Mesothelial cell of epicardium (in vitro differentiated cells): ENCODE measurements at regions not wholly inside any gene's neighbourhood (a gene's known extent, or its start where the extent isn't known, plus 50 kb on each side); places are given as distances from the start of the nearest gene placed in this dataset.

Experiments used
- DNase-seq, 2 experiments: peaks; one replicate each; pipeline ENCODE4 v3.0.0; 2021; ENCODE audit warnings: low spot score in 2 of 2; ENCODE audit not compliant: unreplicated experiment in 2 of 2
- H3K27ac Mint-ChIP-seq: 2 replicates; pipeline ENCODE4 v1.8.0; 2021; ENCODE audit warnings: mixed read lengths
- H3K27me3 Mint-ChIP-seq: 2 replicates; pipeline ENCODE4 v1.8.0; 2021; ENCODE audit warnings: low read depth, mixed read lengths
- H3K36me3 Mint-ChIP-seq: 2 replicates; pipeline ENCODE4 v1.8.0; 2021; ENCODE audit warnings: mixed read lengths
- H3K4me1 Mint-ChIP-seq: 2 replicates; pipeline ENCODE4 v1.8.0; 2021; ENCODE audit warnings: mixed read lengths
- H3K4me3 Mint-ChIP-seq: 2 replicates; pipeline ENCODE4 v1.8.0; 2021; ENCODE audit warnings: mild to moderate bottlenecking, moderate library complexity, mixed read lengths
- H3K9me3 Mint-ChIP-seq: 2 replicates; pipeline ENCODE4 v1.8.0; 2021; ENCODE audit warnings: mixed read lengths
- TF ChIP-seq, protein P1 (sequence below): fragments of 200-600 bp; sonication (generic); IDR thresholded peaks from one replicate; pipeline ENCODE4 v1.5.0; 2021; ENCODE audit warnings: antibody characterized with exemption; ENCODE audit not compliant: unreplicated experiment

DNA sequence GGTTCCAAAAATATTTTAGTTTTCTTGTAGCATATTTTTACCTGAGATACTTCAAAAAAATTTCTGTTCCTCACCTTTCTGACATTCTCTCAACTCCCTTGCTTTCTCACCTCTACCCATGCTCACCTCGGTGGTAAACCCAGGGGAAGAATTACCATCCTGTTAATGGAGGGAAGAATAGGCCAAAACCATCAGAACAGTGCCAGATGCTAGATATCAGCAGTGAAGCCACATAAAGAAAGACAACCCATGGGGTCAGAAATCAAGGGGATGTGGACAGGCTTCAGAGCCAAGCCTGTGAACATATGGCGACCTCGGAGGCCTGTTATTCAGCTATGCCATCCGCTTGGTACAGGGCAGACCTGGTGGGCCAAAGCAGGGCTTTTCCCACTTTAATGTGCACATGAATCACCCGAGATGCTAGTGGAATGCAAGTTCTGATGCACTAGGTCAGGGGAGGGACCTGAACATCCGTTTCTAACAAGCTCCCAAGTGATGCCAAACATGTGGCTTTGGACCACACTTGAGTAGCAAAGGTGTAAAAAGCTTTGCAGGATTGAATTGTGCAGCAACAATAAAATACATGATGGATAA is 125.5 kb downstream of the NPY start:
- H3K36me3 Mint-ChIP-seq = no peaks in the 10 kb centered on the region
- no peak overlapping the region for H3K4me3 Mint-ChIP-seq
- H3K4me1 Mint-ChIP-seq = no peaks in the 10 kb centered on the region
- peaks cover 21% of the 10 kb centered on the region for H3K9me3 Mint-ChIP-seq
- H3K27me3 Mint-ChIP-seq = no peaks in the 10 kb centered on the region
- DNase-seq = no peak
- TF ChIP-seq, protein P1, sequence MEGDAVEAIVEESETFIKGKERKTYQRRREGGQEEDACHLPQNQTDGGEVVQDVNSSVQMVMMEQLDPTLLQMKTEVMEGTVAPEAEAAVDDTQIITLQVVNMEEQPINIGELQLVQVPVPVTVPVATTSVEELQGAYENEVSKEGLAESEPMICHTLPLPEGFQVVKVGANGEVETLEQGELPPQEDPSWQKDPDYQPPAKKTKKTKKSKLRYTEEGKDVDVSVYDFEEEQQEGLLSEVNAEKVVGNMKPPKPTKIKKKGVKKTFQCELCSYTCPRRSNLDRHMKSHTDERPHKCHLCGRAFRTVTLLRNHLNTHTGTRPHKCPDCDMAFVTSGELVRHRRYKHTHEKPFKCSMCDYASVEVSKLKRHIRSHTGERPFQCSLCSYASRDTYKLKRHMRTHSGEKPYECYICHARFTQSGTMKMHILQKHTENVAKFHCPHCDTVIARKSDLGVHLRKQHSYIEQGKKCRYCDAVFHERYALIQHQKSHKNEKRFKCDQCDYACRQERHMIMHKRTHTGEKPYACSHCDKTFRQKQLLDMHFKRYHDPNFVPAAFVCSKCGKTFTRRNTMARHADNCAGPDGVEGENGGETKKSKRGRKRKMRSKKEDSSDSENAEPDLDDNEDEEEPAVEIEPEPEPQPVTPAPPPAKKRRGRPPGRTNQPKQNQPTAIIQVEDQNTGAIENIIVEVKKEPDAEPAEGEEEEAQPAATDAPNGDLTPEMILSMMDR = no peak
- no peak overlapping the region for H3K27ac Mint-ChIP-seq

DNA sequence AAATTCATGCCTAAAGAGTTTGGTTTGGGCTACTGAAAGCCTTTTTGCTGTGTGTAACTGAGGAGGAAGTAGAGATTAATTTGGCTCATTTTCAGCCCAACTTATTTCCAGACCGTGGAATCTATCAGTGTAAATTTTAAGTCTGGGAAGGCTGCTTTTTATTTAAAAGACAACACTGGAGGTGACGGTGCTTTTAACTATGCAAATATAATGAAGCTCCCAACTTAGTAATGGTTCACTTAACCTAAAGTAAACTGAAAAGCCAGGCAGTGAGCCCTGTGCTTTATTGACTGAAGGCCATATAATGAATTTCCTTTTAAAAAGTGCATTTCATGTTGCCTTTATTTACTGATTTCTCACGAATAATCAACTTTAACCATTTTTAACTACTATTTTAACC is 127.2 kb downstream of the NPY start:
- Mint-ChIP-seq H3K4me1 (no peaks in the 10 kb centered on the region), H3K27me3 (peaks cover 3% of the 10 kb centered on the region), H3K36me3 (peaks cover 2% of the 10 kb centered on the region), H3K27ac (no peak overlapping the region), H3K9me3 (peaks cover 25% of the 10 kb centered on the region), H3K4me3 (no peak overlapping the region)
- TF ChIP-seq, protein P1 = no peak
- DNase-seq = no peak

DNA sequence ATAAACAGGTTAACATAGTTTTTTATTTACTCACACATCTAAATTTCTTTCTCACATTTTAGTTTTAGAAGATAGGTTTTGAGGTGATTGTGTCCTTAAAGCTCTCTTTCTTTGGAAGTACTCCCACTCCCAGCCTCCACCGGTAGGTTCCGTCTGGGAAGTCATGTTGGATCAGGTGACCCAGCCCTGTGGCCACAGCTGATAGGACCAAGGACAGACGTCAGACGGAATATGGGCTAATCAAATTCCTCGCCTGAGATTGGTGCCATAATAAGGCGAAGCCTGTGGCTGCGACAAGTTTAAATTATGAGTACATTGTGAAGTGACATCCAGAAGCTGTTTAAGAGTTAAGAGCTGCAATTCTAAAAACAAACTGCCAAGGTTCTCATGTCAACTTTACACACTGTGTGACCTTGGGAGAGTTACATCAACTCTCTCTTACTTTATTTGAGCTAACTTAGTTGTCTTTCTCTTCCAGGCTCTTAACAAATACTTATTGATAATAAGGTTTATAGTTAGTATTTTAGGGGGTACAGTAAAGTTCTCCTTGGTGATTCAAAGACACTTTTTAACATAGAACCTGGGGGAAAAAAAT is 133.6 kb downstream of the NPY start:
- Mint-ChIP-seq H3K27me3 (peaks cover 3% of the 10 kb centered on the region), H3K9me3 (peaks cover 18% of the 10 kb centered on the region), H3K27ac (no peak overlapping the region), H3K4me3 (no peak overlapping the region), H3K36me3 (peaks cover 2% of the 10 kb centered on the region), H3K4me1 (no peaks in the 10 kb centered on the region)
- TF ChIP-seq, protein P1 = no peak
- DNase-seq = no peak

DNA sequence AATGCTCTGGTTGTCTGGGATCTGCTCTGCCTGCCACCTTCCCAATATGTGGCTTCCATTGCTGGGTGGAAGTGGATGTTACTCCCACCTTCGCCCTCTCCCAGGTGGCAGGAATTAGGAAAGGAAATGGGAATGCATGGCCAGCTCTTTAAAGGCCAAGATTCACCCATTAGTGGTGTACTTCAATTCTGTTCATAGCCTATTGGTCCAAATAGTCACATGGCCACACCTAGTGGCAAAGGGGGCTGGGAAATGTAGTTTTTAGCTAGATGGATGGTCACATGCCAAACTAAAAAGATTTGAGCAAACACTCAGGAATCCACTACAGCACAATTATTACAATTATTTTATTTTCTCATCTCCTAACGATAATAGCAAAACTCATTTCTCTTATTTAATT is 135.1 kb downstream of the NPY start:
- no peaks in the 10 kb centered on the region for H3K4me1 Mint-ChIP-seq
- TF ChIP-seq, protein P1 = no peak
- DNase-seq = no peak
- H3K27ac Mint-ChIP-seq = no peak overlapping the region
- H3K36me3 Mint-ChIP-seq = peaks cover 2% of the 10 kb centered on the region
- peaks cover 7% of the 10 kb centered on the region for H3K9me3 Mint-ChIP-seq
- H3K4me3 Mint-ChIP-seq = no peak overlapping the region
- H3K27me3 Mint-ChIP-seq = peaks cover 3% of the 10 kb centered on the region

DNA sequence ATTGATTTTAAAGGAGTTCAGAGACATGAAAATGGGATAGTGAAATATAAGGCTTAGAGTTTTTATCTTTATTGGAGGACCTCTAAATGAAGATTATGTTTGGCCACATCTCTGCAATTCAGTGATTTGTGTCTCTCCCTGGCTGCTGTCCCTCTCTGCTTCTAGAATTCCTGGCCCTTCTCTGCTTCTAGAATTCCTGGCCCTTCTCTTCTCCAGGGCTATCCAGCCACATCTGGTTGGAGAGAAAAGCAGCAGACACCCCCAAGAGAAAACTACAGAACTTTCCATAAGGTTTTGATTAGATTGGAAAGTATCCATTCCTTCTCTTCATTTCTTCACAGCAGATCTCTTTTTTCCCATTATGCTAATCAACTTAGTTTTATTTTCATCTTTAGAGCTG is 135.5 kb downstream of the NPY start:
- TF ChIP-seq, protein P1 = no peak
- Mint-ChIP-seq H3K27me3 (peaks cover 3% of the 10 kb centered on the region), H3K36me3 (peaks cover 2% of the 10 kb centered on the region), H3K9me3 (peaks cover 4% of the 10 kb centered on the region), H3K27ac (no peak overlapping the region), H3K4me3 (no peak overlapping the region), H3K4me1 (no peaks in the 10 kb centered on the region)
- no peak for DNase-seq
